Esophagus squamous epithelium (tissue), 4 donors: ENCODE measurements at regions not wholly inside any gene's neighbourhood (a gene's known extent, or its start where the extent isn't known, plus 50 kb on each side); places are given as distances from the start of the nearest gene placed in this dataset.

Experiments
- POLR2A ChIP-seq, 4 donors: fragments of 450-650 bp; IDR thresholded peaks; one replicate each; pipeline ENCODE4 v1.6.1; 2017; ENCODE audit warnings: antibody characterized with exemption in 4 of 4, mild to moderate bottlenecking in 4 of 4, moderate library complexity in 3 of 4
- TF ChIP-seq, protein P1 (sequence below), 6 experiments: fragments of 450-650 bp in 4 of 6; fragments of 200-600 bp in 2 of 6; sonication (generic) in 2 of 6; IDR thresholded peaks; one replicate each; pipeline ENCODE4 v1.5.1; 2016 to 2019; ENCODE audit warnings: antibody characterized with exemption in 6 of 6, mild to moderate bottlenecking in 4 of 6, moderate library complexity in 4 of 6

DNA sequence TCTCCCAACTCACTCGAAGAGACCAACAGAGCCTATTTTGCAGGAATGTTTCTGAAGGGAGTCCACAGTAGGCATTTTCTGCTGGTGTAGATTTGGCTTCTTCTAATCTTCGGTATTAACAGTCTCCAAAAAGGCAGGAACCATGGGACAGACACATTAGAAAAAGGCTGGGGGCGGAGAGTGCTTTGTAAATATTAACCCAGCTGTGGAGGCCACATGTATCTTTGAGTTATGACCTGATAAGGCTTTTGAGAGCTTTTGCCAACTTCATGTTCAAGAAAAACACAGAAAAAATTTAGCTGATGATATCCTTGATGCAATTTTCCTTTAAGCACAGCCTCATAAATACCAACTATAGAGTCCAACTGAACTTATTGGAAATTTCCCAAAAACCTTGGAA, 119.4 kb upstream of the TSHZ2 start:
- TF ChIP-seq, protein P1, sequence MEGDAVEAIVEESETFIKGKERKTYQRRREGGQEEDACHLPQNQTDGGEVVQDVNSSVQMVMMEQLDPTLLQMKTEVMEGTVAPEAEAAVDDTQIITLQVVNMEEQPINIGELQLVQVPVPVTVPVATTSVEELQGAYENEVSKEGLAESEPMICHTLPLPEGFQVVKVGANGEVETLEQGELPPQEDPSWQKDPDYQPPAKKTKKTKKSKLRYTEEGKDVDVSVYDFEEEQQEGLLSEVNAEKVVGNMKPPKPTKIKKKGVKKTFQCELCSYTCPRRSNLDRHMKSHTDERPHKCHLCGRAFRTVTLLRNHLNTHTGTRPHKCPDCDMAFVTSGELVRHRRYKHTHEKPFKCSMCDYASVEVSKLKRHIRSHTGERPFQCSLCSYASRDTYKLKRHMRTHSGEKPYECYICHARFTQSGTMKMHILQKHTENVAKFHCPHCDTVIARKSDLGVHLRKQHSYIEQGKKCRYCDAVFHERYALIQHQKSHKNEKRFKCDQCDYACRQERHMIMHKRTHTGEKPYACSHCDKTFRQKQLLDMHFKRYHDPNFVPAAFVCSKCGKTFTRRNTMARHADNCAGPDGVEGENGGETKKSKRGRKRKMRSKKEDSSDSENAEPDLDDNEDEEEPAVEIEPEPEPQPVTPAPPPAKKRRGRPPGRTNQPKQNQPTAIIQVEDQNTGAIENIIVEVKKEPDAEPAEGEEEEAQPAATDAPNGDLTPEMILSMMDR (IDR thresholded peaks at IDR 0.05) = no peak
- TF ChIP-seq POLR2A (IDR thresholded peaks at IDR 0.05) = no peak
